ENCODE measurements at regions not wholly inside any gene's neighbourhood (a gene's known extent, or its start where the extent isn't known, plus 50 kb on each side); places are given as distances from the start of the nearest gene placed in this dataset.

- TF ChIP-seq CTCF (conservative IDR thresholded peaks at IDR 0.05 in 1 of 2, IDR thresholded peaks at IDR 0.05 in 1 of 2; ENCODE audit: extremely low read depth in 1 of 2, insufficient read depth in 1 of 2, low read depth in 1 of 2, low read length in 2 of 2) (no peak), EZH2 (IDR thresholded peaks at IDR 0.05; ENCODE audit: borderline replicate concordance, low read length) (no peak)
Measured at GRCh38 chr5:51811883-51812471, 428.7 kb downstream of the ISL1 start.
